ENCODE measurements at regions not wholly inside any gene's neighbourhood (a gene's known extent, or its start where the extent isn't known, plus 50 kb on each side); places are given as distances from the start of the nearest gene placed in this dataset.
"Not testable (repeated sequence)": the region's sequence is repeated elsewhere in the genome, so short reads cannot be mapped to it uniquely, and the experiment has no call there.

DNA sequence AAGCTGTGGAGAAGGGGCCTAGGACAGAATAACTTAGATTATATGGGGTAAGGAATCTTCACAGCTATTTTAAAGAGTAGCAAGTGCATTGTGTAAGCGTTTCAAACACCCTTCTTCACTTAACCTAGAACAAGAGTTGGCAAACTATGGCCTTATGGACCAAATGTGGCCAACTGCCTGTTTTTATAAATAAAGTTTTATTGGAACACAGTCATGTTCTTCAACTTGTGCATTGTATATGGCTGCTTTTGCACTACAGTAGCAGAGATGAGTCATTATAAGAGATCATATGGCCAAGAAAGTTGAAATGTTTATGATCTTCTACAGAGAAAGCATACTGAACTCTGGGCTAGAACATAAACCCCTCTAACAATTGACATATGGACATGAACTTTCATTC, 187.8 kb downstream of the ETV1 start:
- in situ Hi-C loops (cut with HindIII; ENCODE audit: low sequenced_read_pairs) = no loop called here

DNA sequence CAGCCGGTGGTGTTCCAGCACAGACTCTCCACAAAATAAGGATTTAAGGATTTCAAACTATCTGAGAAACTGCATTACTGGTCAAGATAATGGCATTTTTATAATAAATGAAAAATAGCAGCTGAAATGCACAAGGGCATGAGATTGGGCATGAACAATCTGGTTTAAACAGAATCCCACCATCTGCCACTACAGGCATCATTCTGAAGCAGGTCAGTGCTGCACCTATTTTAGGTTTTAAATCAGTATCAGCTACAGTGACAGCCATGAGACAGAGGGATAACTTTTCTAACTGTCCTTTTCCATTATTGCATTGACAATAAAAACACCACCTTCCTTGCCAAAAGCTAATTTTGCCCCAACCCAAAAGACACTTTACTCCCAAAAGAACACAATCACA, 186.8 kb downstream of the ETV1 start:
- in situ Hi-C loops (cut with HindIII; ENCODE audit: low sequenced_read_pairs) = no loop called here

DNA sequence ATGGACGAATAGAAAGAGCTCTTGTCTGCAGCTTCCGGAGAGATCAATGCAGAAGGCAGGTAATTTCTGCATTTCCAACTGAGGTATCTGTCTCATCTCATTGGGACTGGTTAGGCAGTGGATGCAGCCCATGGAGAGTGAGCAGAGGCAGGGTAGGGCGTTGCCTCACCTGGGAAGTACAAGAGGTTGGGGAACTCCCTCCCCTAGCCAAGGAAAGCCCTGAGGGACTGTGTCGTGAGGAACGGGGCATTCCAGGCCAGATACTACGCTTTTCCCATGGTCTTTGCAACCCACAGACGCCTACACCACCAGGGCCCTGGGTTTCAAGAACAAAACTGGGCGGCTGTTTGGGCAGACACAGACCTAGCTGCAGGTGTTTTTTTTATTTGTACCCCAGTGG, 186.3 kb downstream of the ETV1 start:
- in situ Hi-C loops (cut with HindIII; ENCODE audit: low sequenced_read_pairs) = no loop called here

DNA sequence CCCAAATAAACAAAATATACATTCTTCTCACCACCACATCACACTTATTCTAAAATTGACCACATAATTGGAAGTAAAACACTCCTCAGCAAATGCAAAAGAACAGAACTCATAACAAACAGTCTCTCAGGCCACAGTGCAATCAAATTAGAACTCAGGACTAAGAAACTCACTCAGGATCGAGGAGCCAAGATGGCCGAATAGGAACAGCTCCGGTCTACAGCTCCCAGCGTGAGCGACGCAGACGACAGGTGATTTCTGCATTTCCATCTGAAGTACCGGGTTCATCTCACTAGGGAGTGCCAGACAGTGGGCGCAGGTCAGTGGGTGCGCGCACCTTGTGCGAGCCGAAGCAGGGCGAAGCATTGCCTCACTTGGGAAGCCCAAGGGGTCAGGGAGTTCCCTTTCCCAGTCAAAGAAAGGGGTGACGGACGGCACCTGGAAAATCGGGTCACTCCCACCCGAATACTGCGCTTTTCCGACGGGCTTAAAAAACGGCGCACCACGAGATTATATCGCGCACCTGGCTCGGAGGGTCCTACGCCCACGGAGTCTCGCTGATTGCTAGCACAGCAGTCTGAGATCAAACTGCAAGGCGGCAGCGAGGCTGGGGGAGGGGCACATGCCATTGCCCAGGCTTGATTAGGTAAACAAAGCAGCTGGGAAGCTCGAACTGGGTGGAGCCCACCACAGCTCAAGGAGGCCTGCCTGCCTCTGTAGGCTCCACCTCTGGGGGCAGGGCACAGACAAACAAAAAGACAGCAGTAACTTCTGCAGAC, 183.2 kb downstream of the ETV1 start:
- in situ Hi-C loops (cut with HindIII; ENCODE audit: low sequenced_read_pairs) = not testable (repeated sequence)

GRCh38 chr7:13817230-13817629, 172.2 kb downstream of the ETV1 start:
- in situ Hi-C loops (cut with HindIII; ENCODE audit: low sequenced_read_pairs) = not testable (repeated sequence)

DNA sequence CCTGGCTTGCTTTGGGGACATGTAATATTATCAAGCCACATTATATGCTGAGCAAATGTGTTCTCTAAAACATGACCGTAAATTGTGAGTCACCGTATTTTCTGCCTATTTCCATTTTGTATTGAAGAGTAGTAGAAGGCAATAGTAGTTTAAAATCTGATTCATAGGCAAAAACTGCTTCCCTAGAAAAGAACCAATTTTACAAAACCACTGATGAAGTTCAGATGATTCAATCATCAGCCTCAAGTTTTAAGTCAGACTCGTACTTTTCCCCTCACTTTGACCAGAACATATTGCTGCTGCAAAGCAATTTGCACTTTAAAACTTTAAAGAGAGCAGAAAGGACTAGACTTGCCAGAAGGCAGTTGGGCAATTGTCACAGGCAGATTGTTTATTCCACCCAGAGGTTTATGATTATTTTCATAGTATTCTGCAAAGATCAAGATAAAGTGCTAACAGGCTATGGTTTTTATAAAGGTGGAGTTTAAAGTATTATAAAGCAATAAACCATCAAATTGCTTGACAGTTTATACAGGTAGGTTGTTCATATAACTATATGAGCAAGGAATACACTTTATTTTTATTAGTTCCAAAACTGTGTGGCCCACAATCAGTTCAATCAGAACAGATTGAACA, 168.2 kb downstream of the ETV1 start:
- in situ Hi-C loops (cut with HindIII; ENCODE audit: low sequenced_read_pairs) = no loop called here

- in situ Hi-C loops (cut with HindIII; ENCODE audit: low sequenced_read_pairs) = no loop called here
These were observed 166.8 kb downstream of the ETV1 start for GRCh38 chr7:13822678-13823077.

- in situ Hi-C loops (cut with HindIII; ENCODE audit: low sequenced_read_pairs) = no loop called here
These were observed 162.7 kb downstream of the ETV1 start for GRCh38 chr7:13826752-13827151.

DNA sequence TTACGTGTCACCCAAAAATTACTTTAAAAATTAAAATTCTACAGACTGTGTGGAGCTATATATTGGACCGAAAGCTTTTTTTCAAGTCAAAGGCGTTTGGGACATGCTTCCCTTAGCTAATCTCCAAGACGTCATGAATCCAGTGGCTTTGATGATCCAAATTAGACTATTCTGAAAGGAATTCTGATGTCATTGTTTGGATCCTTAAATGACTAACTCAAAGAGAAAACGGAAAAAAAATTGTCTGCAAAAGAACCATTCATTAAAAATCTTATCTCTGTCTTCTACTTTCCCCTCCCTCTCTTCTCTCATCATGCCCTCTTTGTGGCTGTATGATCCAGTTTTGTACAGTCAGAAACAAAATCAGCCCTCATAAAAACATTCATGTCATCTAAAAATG, 161.8 kb downstream of the ETV1 start:
- in situ Hi-C loops (cut with HindIII; ENCODE audit: low sequenced_read_pairs) = no loop called here

GRCh38 chr7:13829231-13829630, 160.2 kb downstream of the ETV1 start:
- in situ Hi-C loops (cut with HindIII; ENCODE audit: low sequenced_read_pairs) = no loop called here

GRCh38 chr7:13829914-13830900, 159.3 kb downstream of the ETV1 start:
- in situ Hi-C loops (cut with HindIII; ENCODE audit: low sequenced_read_pairs) = no loop called here

DNA sequence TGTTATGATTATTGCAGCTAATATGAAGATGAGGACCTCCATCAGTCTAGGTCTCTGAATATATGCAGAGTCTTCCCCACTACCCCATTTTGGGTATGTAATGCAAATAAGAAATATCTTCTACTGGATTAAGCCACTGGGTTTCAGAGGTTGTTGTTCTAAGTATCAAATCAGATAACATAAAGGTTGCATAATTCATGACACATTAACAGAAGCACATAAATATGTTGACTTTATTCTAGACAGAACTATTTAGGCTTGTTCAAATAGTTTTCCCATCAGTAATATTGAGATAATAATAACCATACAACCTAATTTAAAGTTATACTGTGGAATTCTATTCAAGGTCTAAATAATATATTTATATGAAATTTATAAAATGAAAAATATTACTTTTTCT, 157.1 kb downstream of the ETV1 start:
- in situ Hi-C loops (cut with HindIII; ENCODE audit: low sequenced_read_pairs) = no loop called here

GRCh38 chr7:13834328-13834761, 155.1 kb downstream of the ETV1 start:
- in situ Hi-C loops (cut with HindIII; ENCODE audit: low sequenced_read_pairs) = no loop called here

- in situ Hi-C loops (cut with HindIII; ENCODE audit: low sequenced_read_pairs) = no loop called here
These were observed 154.0 kb downstream of the ETV1 start for GRCh38 chr7:13835442-13835841.

DNA sequence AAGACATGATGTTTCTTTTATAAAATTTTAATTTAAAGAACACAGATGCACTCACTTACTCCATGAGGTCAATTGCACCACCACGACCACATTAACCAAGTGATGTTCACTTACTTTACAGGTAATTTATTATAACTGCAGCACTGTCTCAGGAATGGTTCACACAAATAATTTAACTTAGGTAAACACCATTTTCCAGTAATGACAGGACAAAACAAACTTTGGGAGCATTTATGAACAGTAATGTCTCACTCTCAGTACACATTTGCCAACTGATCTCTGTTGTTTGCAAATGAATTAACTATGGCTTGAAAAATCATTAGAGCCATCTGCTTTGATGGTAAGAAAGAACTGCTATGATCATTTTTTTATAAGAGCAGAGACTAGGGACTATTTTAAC, 150.4 kb downstream of the ETV1 start:
- in situ Hi-C loops (cut with HindIII; ENCODE audit: low sequenced_read_pairs) = no loop called here
